ENCODE measurements at regions not wholly inside any gene's neighbourhood (a gene's known extent, or its start where the extent isn't known, plus 50 kb on each side); places are given as distances from the start of the nearest gene placed in this dataset.

- no peaks in the 10 kb centered on the region for H4K20me1 ChIP-seq (replicated peaks; ENCODE audit: control insufficient read depth, extremely low read depth, insufficient read depth, low read length)
- no peaks in the 10 kb centered on the region for H3K36me3 ChIP-seq (ENCODE audit: control insufficient read depth in 2 of 2, extremely low read depth in 1 of 2, insufficient read depth in 2 of 2, low read length in 2 of 2)
- intact Hi-C loops (cut with micrococcal nuclease) (no loop called here), dilution Hi-C loops (cut with MboI; ENCODE audit: extremely low pct_ligation_motif_present, low sequenced_read_pairs) (no loop called here)
- no peak overlapping the region for H3K4me3 ChIP-seq (replicated peaks in 1 of 3; ENCODE audit: insufficient read depth in 1 of 3, low read depth in 1 of 3, low read length in 3 of 3)
- DNase-seq (ENCODE audit: low read depth, low spot score) (no peak), FAIRE-seq (no peak)
- no peak overlapping the region for H2AFZ ChIP-seq (ENCODE audit: low read depth, low read length)
- no peak overlapping the region for H3K9ac ChIP-seq (replicated peaks; ENCODE audit: extremely low read depth, insufficient read depth, low read length)
- H3K4me1 ChIP-seq (ENCODE audit: control insufficient read depth, extremely low read depth, insufficient read depth, low read length), result no peaks in the 10 kb centered on the region
- ChIA-PET CTCF (no interaction called here), POLR2A (no interaction called here)
- TF ChIP-seq POLR2A (IDR thresholded peaks at IDR 0.05; ENCODE audit: low read depth, low read length) (no peak), MYC (IDR thresholded peaks at IDR 0.05; ENCODE audit: low read depth, low read length) (no peak), EZH2 (IDR thresholded peaks at IDR 0.05; ENCODE audit: borderline replicate concordance, low read depth, low read length, severe bottlenecking) (no peak), MAX (IDR thresholded peaks at IDR 0.05; ENCODE audit: insufficient read depth, insufficient read length) (no peak), CTCF (IDR thresholded peaks at IDR 0.05; ENCODE audit: extremely low read depth in 1 of 2, insufficient read depth in 1 of 2, low read depth in 1 of 2, low read length in 2 of 2) (no peak), POLR2AphosphoS5 (IDR thresholded peaks at IDR 0.05; ENCODE audit: insufficient read depth, low read depth, low read length) (no peak), JUN (IDR thresholded peaks at IDR 0.05; ENCODE audit: borderline replicate concordance, insufficient read depth, insufficient read length, low read depth) (no peak), GATA2 (IDR thresholded peaks at IDR 0.05; ENCODE audit: insufficient read depth, insufficient read length, low read depth, low read length) (no peak), FOS (IDR thresholded peaks at IDR 0.05; ENCODE audit: borderline replicate concordance, insufficient read depth, low read length) (no peak)
- H3K9me1 ChIP-seq (replicated peaks; ENCODE audit: control insufficient read depth, extremely low read depth, insufficient read depth, low read length), result no peaks in the 10 kb centered on the region
- BruUV-seq (replicated peaks), result no TSS peak
- H3K79me2 ChIP-seq (ENCODE audit: control insufficient read depth, insufficient read depth, low read length), result no peaks in the 10 kb centered on the region
- H3K27ac ChIP-seq (ENCODE audit: insufficient read depth, low read depth, low read length), result no peak overlapping the region
- no peak overlapping the region for H3K4me2 ChIP-seq (ENCODE audit: insufficient read depth, low read length)
- peaks cover 3% of the 10 kb centered on the region for H3K9me3 ChIP-seq (replicated peaks; ENCODE audit: control insufficient read depth, insufficient read depth, low read length)
- no peaks in the 10 kb centered on the region for H3K27me3 ChIP-seq (ENCODE audit: control insufficient read depth in 2 of 2, insufficient read depth in 2 of 2, low read length in 2 of 2)
Measured at GRCh38 chr10:106271237-106271636, 893.3 kb downstream of the SORCS1 start.

Data from endothelial cell of umbilical vein (primary cell).